ENCODE measurements at regions not wholly inside any gene's neighbourhood (a gene's known extent, or its start where the extent isn't known, plus 50 kb on each side); places are given as distances from the start of the nearest gene placed in this dataset.

DNA sequence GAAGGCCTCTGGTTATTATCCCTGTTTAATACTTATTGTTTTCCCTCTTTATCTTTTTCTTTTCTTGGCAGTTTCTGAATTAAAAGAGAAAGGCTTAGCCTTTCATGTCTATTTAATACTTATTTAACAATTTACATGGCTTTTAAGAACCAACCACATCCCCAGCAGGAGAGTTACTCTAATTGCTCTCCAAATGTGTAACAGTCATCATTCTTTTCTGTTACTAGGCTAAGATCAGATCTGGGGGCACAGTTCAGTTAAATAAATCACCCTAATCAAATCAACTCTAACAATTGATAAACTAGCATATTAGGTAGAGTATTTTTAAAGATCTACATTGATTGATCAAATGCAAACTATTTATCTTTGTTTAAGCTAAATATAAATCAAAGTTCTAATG is 54.1 kb upstream of the NT5E start:
- TF ChIP-seq CTCF (conservative IDR thresholded peaks at IDR 0.05) (no peak), ZFX (IDR thresholded peaks at IDR 0.05) (no peak)

Measured in C4-2B (cell line).